ENCODE measurements at regions not wholly inside any gene's neighbourhood (a gene's known extent, or its start where the extent isn't known, plus 50 kb on each side); places are given as distances from the start of the nearest gene placed in this dataset.

DNA sequence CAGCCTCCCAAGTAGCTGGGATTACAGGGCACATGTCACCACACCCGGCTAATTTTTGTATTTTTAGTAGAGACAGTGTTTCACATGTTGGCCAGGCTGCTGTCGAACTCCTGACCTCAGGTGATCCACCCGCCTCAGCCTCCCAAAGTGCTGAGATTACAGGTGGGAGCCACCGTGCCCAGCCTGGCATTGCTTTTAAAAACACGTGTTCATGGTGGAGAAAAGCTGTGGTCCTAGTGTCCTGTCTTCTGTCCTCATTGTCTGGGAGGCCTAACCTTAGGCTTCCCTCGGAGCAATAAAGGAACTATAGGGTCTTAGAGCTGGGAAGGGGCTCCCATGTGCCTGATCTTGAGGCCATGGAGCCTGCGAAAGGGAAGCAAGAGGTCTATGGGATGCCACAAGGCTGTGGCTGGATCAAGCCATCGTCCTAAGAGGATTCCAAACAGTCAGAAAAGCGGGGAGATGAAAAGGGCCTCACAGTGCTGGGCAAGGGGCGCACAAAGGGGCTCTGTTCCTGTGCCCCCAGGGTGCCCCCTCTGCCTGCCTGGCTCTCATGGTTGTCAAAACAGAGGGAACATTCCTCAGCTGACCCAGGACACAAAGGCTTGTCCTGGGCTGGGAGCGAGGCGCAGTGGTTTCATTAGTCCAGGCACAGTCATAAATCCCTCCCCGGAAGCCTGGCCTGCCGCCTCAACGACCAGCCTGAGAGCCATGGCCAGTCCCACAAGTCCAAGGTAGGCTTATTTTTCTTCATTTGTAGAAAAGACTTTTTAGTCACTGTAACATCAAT, 106.6 kb upstream of the TNS3 start:
- Mint-ChIP-seq H3K4me1 (peaks cover 6% of the 10 kb centered on the region), H3K27me3 (ENCODE audit: insufficient read depth) (peaks cover 2% of the 10 kb centered on the region), H3K27ac (no peak overlapping the region), H3K9me3 (no peaks in the 10 kb centered on the region), H3K36me3 (ENCODE audit: low read depth) (no peaks in the 10 kb centered on the region), H3K4me3 (no peak overlapping the region)
- peak overlapping the region; percentile 93 for H3K27ac ChIP-seq (ENCODE audit: low read depth, low read length)
- H3K4me3 ChIP-seq (ENCODE audit: low read length) = no peak overlapping the region
- TF ChIP-seq, protein P1, sequence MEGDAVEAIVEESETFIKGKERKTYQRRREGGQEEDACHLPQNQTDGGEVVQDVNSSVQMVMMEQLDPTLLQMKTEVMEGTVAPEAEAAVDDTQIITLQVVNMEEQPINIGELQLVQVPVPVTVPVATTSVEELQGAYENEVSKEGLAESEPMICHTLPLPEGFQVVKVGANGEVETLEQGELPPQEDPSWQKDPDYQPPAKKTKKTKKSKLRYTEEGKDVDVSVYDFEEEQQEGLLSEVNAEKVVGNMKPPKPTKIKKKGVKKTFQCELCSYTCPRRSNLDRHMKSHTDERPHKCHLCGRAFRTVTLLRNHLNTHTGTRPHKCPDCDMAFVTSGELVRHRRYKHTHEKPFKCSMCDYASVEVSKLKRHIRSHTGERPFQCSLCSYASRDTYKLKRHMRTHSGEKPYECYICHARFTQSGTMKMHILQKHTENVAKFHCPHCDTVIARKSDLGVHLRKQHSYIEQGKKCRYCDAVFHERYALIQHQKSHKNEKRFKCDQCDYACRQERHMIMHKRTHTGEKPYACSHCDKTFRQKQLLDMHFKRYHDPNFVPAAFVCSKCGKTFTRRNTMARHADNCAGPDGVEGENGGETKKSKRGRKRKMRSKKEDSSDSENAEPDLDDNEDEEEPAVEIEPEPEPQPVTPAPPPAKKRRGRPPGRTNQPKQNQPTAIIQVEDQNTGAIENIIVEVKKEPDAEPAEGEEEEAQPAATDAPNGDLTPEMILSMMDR (conservative IDR thresholded peaks at IDR 0.05) = no peak
- WGBS, 2 experiments (ENCODE audit: insufficient coverage in 1 of 2, insufficient read length in 1 of 2) = 76 to 86% methylated on average over 9 to 15 of the region's 15 CpGs
- H3K9me3 ChIP-seq (ENCODE audit: control insufficient read depth, low read length) = no peaks in the 10 kb centered on the region
- no peak overlapping the region for H3K9ac ChIP-seq (ENCODE audit: extremely low read depth, low read length, poor library complexity, severe bottlenecking)
- no peaks in the 10 kb centered on the region for H3K27me3 ChIP-seq (ENCODE audit: control insufficient read depth, insufficient read depth, low read length, poor library complexity, severe bottlenecking)
- no peak for DNase-seq
- H3K4me1 ChIP-seq (ENCODE audit: control insufficient read depth, insufficient read depth, low read length) = peaks cover 5% of the 10 kb centered on the region
- H3K36me3 ChIP-seq (ENCODE audit: control insufficient read depth, insufficient read depth, low read length) = no peaks in the 10 kb centered on the region

DNA sequence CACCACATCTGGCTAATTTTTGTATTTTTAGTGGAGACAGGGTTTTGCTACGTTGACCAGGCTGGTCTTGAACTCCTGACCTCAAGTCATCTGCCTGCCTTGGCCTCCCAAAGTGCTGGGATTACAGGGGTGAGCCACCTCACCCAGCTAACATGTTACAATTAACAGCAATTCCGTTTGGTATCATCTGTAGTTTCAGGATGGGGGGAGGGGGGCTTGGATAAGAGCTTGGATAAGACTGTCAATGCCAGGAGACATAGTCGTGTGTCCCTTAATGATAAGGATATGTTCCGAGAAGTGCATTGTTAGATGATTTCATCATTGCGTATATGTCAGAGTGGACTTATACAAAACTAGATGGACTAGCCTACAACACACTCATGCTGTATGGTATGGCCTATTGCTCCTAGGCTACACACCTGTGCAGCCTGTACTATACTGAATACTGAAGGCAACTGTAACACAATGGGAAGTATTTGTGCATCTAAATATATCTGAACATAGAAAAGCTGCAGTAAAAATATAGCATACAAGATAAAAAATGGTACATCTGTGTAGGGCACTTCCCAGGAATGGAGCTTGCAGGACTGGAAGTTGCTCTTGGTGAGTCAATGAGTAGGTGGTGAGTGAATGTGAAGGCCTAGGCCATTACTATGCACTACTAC, 103.9 kb upstream of the TNS3 start:
- TF ChIP-seq, protein P1 (conservative IDR thresholded peaks at IDR 0.05) = no peak
- Histone ChIP-seq H3K27ac (ENCODE audit: low read depth, low read length) (no peak overlapping the region), H3K4me3 (ENCODE audit: low read length) (no peak overlapping the region), H3K36me3 (ENCODE audit: control insufficient read depth, insufficient read depth, low read length) (no peaks in the 10 kb centered on the region), H3K9ac (ENCODE audit: extremely low read depth, low read length, poor library complexity, severe bottlenecking) (no peak overlapping the region), H3K4me1 (ENCODE audit: control insufficient read depth, insufficient read depth, low read length) (peaks cover 9% of the 10 kb centered on the region), H3K9me3 (ENCODE audit: control insufficient read depth, low read length) (no peaks in the 10 kb centered on the region), H3K27me3 (ENCODE audit: control insufficient read depth, insufficient read depth, low read length, poor library complexity, severe bottlenecking) (no peaks in the 10 kb centered on the region)
- no peak overlapping the region for H3K4me3 Mint-ChIP-seq
- H3K9me3 Mint-ChIP-seq = no peaks in the 10 kb centered on the region
- DNase-seq = no peak
- 87 to 97% methylated on average over 5 of the region's 5 CpGs for WGBS, 2 experiments (ENCODE audit: insufficient coverage in 1 of 2, insufficient read length in 1 of 2)
- no peaks in the 10 kb centered on the region for H3K27me3 Mint-ChIP-seq (ENCODE audit: insufficient read depth)
- peaks cover 20% of the 10 kb centered on the region for H3K4me1 Mint-ChIP-seq
- H3K27ac Mint-ChIP-seq = no peak overlapping the region
- no peaks in the 10 kb centered on the region for H3K36me3 Mint-ChIP-seq (ENCODE audit: low read depth)

- H3K4me1 Mint-ChIP-seq = peaks cover 25% of the 10 kb centered on the region
These were observed 103.2 kb upstream of the TNS3 start for GRCh38 chr7:47685151-47685550.

More at GRCh38 chr7:47685151-47685550, 103.2 kb upstream of the TNS3 start:
- H3K27ac ChIP-seq (ENCODE audit: low read depth, low read length) = no peak overlapping the region
- Mint-ChIP-seq H3K27ac (no peak overlapping the region), H3K27me3 (ENCODE audit: insufficient read depth) (no peaks in the 10 kb centered on the region), H3K9me3 (no peaks in the 10 kb centered on the region), H3K4me3 (no peak overlapping the region), H3K36me3 (ENCODE audit: low read depth) (no peaks in the 10 kb centered on the region)
- H3K9ac ChIP-seq (ENCODE audit: extremely low read depth, low read length, poor library complexity, severe bottlenecking) = no peak overlapping the region
- 87 to 94% methylated on average over 2 to 3 of the region's 3 CpGs for WGBS, 2 experiments (ENCODE audit: insufficient coverage in 1 of 2, insufficient read length in 1 of 2)
- no peak overlapping the region for H3K4me3 ChIP-seq (ENCODE audit: low read length)
- DNase-seq = no peak
- no peaks in the 10 kb centered on the region for H3K9me3 ChIP-seq (ENCODE audit: control insufficient read depth, low read length)
- no peaks in the 10 kb centered on the region for H3K36me3 ChIP-seq (ENCODE audit: control insufficient read depth, insufficient read depth, low read length)
- TF ChIP-seq, protein P1 (conservative IDR thresholded peaks at IDR 0.05) = no peak
- H3K27me3 ChIP-seq (ENCODE audit: control insufficient read depth, insufficient read depth, low read length, poor library complexity, severe bottlenecking) = no peaks in the 10 kb centered on the region
- H3K4me1 ChIP-seq (ENCODE audit: control insufficient read depth, insufficient read depth, low read length) = peaks cover 9% of the 10 kb centered on the region

All from endodermal cell (in vitro differentiated cells).